ENCODE measurements at regions not wholly inside any gene's neighbourhood (a gene's known extent, or its start where the extent isn't known, plus 50 kb on each side); places are given as distances from the start of the nearest gene placed in this dataset.
"Not testable (repeated sequence)": the region's sequence is repeated elsewhere in the genome, so short reads cannot be mapped to it uniquely, and the experiment has no call there.

GRCh38 chr4:19557161-19557560, 694.5 kb upstream of the SLIT2 start:
- Mint-ChIP-seq H3K4me1 (ENCODE audit: unreplicated experiment) (no peaks in the 10 kb centered on the region), H3K36me3 (ENCODE audit: low read depth, unreplicated experiment) (no peaks in the 10 kb centered on the region)
- TF ChIP-seq CTCF (IDR thresholded peaks at IDR 0.05; ENCODE audit: unreplicated experiment) = no peak

GRCh38 chr4:19556276-19556675, 695.4 kb upstream of the SLIT2 start:
- H3K4me3 Mint-ChIP-seq (ENCODE audit: unreplicated experiment); H3K27me3 Mint-ChIP-seq (ENCODE audit: unreplicated experiment); DNase-seq (ENCODE audit: low spot score); H3K36me3 Mint-ChIP-seq (ENCODE audit: low read depth, unreplicated experiment); H3K9me3 Mint-ChIP-seq (ENCODE audit: unreplicated experiment); H3K27ac Mint-ChIP-seq (ENCODE audit: unreplicated experiment); H3K4me1 Mint-ChIP-seq (ENCODE audit: unreplicated experiment): not testable (repeated sequence)

More at GRCh38 chr4:19557161-19557560, 694.5 kb upstream of the SLIT2 start:
- Mint-ChIP-seq H3K27me3 (ENCODE audit: unreplicated experiment) (peaks cover 2% of the 10 kb centered on the region), H3K4me3 (ENCODE audit: unreplicated experiment) (no peak overlapping the region), H3K27ac (ENCODE audit: unreplicated experiment) (no peak overlapping the region), H3K9me3 (ENCODE audit: unreplicated experiment) (no peaks in the 10 kb centered on the region)
- DNase-seq (ENCODE audit: low spot score) = no peak

GRCh38 chr4:19547463-19547862, 704.2 kb upstream of the SLIT2 start:
- no peak for DNase-seq (ENCODE audit: low spot score)
- Mint-ChIP-seq H3K36me3 (ENCODE audit: low read depth, unreplicated experiment) (no peaks in the 10 kb centered on the region), H3K4me3 (ENCODE audit: unreplicated experiment) (no peak overlapping the region), H3K27me3 (ENCODE audit: unreplicated experiment) (no peaks in the 10 kb centered on the region), H3K27ac (ENCODE audit: unreplicated experiment) (no peak overlapping the region), H3K4me1 (ENCODE audit: unreplicated experiment) (no peaks in the 10 kb centered on the region), H3K9me3 (ENCODE audit: unreplicated experiment) (no peaks in the 10 kb centered on the region)
- TF ChIP-seq CTCF (IDR thresholded peaks at IDR 0.05; ENCODE audit: unreplicated experiment) = no peak

GRCh38 chr4:19544446-19545125, 707.1 kb upstream of the SLIT2 start:
- Mint-ChIP-seq H3K4me1 (ENCODE audit: unreplicated experiment) (peaks cover under 1% of the 10 kb centered on the region), H3K9me3 (ENCODE audit: unreplicated experiment) (no peaks in the 10 kb centered on the region), H3K27ac (ENCODE audit: unreplicated experiment) (no peak overlapping the region), H3K27me3 (ENCODE audit: unreplicated experiment) (no peaks in the 10 kb centered on the region), H3K4me3 (ENCODE audit: unreplicated experiment) (no peak overlapping the region), H3K36me3 (ENCODE audit: low read depth, unreplicated experiment) (no peaks in the 10 kb centered on the region)
- no peak for DNase-seq (ENCODE audit: low spot score)
- no peak for TF ChIP-seq CTCF (IDR thresholded peaks at IDR 0.05; ENCODE audit: unreplicated experiment)

GRCh38 chr4:19540859-19541540, 710.7 kb upstream of the SLIT2 start:
- no peak for TF ChIP-seq CTCF (IDR thresholded peaks at IDR 0.05; ENCODE audit: unreplicated experiment)
- H3K4me1 Mint-ChIP-seq (ENCODE audit: unreplicated experiment) = peaks cover 12% of the 10 kb centered on the region
- no peak overlapping the region for H3K4me3 Mint-ChIP-seq (ENCODE audit: unreplicated experiment)
- H3K27me3 Mint-ChIP-seq (ENCODE audit: unreplicated experiment) = peaks cover 3% of the 10 kb centered on the region
- no peak overlapping the region for H3K27ac Mint-ChIP-seq (ENCODE audit: unreplicated experiment)
- no peaks in the 10 kb centered on the region for H3K9me3 Mint-ChIP-seq (ENCODE audit: unreplicated experiment)
- no peaks in the 10 kb centered on the region for H3K36me3 Mint-ChIP-seq (ENCODE audit: low read depth, unreplicated experiment)
- DNase-seq (ENCODE audit: low spot score) = no peak

All from endothelial cell (in vitro differentiated cells).